Stimulated activated CD4-positive, alpha-beta T cell treated with anti-CD3 and anti-CD28 coated beads, Interleukin-15, amount 100 ng/mL, for 48 hours (primary cell): ENCODE measurements at regions not wholly inside any gene's neighbourhood (a gene's known extent, or its start where the extent isn't known, plus 50 kb on each side); places are given as distances from the start of the nearest gene placed in this dataset.
"Not testable (repeated sequence)": the region's sequence is repeated elsewhere in the genome, so short reads cannot be mapped to it uniquely, and the experiment has no call there.

Source experiments
- DNase-seq, 2 donors: peaks; one replicate each; pipeline ENCODE4 v3.0.0-alpha.2; 2020; ENCODE audit warnings: low read depth in 2 of 2

- no peak for DNase-seq
Observed at GRCh38 chr10:33783078-33783477, 448.6 kb upstream of the NRP1 start.

- DNase-seq: no peak
Observed at GRCh38 chr10:33781606-33782395, 447.3 kb upstream of the NRP1 start.

- no peak for DNase-seq
Observed at GRCh38 chr10:33780961-33781360, 446.5 kb upstream of the NRP1 start.

GRCh38 chr10:33777223-33777622, 442.8 kb upstream of the NRP1 start:
- no peak for DNase-seq

- DNase-seq: no peak
Observed at GRCh38 chr10:33776419-33777070, 442.1 kb upstream of the NRP1 start.

- no peak for DNase-seq
Observed at GRCh38 chr10:33774857-33775256, 440.4 kb upstream of the NRP1 start.

- DNase-seq: no peak
Observed at GRCh38 chr10:33773886-33774480, 439.5 kb upstream of the NRP1 start.

GRCh38 chr10:33773253-33773573, 438.7 kb upstream of the NRP1 start:
- DNase-seq: no peak

GRCh38 chr10:33772370-33773252, 438.1 kb upstream of the NRP1 start:
- no peak for DNase-seq

GRCh38 chr10:33771856-33772255, 437.4 kb upstream of the NRP1 start:
- DNase-seq: not testable (repeated sequence)

GRCh38 chr10:33764694-33765185, 430.3 kb upstream of the NRP1 start:
- DNase-seq: no peak

- DNase-seq: no peak
Observed at GRCh38 chr10:33760056-33760943, 425.8 kb upstream of the NRP1 start.

- no peak for DNase-seq
Observed at GRCh38 chr10:33759191-33759590, 424.7 kb upstream of the NRP1 start.

- no peak for DNase-seq
Observed at GRCh38 chr10:33758299-33758698, 423.8 kb upstream of the NRP1 start.

GRCh38 chr10:33754052-33754451, 419.6 kb upstream of the NRP1 start:
- DNase-seq: no peak

GRCh38 chr10:33753389-33753788, 418.9 kb upstream of the NRP1 start:
- no peak for DNase-seq

GRCh38 chr10:33749790-33750189, 415.3 kb upstream of the NRP1 start:
- no peak for DNase-seq

- no peak for DNase-seq
Observed at GRCh38 chr10:33749067-33749735, 414.7 kb upstream of the NRP1 start.

GRCh38 chr10:33746836-33747268, 412.4 kb upstream of the NRP1 start:
- no peak for DNase-seq

GRCh38 chr10:33746186-33746585, 411.7 kb upstream of the NRP1 start:
- no peak for DNase-seq
